HG03460 (cell line): ENCODE measurements at regions not wholly inside any gene's neighbourhood (a gene's known extent, or its start where the extent isn't known, plus 50 kb on each side); places are given as distances from the start of the nearest gene placed in this dataset.
A peak's percentile ranks its signal among the peaks of the same experiment; 100 is the strongest.

Experiments used
- ATAC-seq: cut with Tn5 transposase; IDR thresholded peaks from one replicate; pipeline ENCODE4 v1.9.1; 2021; ENCODE audit not compliant: unreplicated experiment

DNA sequence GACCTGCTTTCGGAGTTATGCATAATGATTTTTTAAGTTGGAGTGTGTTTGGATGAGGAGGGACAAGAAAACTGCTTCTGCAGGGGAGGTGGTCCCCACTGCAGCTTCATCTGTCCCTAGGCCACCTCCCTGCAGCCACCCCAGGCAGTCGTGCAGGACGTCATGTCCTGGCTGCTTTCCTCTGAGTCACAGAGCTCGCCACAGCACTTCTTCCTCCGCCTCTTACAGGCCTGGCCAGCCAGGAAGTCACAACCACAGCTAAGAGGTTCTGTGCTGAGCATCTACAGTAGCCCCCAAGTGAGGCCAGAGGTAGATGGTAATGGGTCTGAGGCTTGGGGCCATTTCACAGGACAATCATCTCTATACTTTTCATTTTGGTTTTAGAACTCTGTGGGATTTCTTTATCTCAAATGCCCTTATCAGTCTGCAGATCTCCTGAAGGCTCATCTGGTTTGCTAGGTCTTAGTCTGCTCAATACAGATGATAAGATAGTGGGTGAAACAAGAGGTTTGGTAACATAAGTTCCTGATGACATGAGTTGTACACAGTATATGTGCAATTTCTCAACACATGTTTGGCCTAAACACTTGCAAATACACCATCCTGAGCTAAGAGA, 106.4 kb downstream of the ARF6 start:
- peak; percentile 47 for ATAC-seq

DNA sequence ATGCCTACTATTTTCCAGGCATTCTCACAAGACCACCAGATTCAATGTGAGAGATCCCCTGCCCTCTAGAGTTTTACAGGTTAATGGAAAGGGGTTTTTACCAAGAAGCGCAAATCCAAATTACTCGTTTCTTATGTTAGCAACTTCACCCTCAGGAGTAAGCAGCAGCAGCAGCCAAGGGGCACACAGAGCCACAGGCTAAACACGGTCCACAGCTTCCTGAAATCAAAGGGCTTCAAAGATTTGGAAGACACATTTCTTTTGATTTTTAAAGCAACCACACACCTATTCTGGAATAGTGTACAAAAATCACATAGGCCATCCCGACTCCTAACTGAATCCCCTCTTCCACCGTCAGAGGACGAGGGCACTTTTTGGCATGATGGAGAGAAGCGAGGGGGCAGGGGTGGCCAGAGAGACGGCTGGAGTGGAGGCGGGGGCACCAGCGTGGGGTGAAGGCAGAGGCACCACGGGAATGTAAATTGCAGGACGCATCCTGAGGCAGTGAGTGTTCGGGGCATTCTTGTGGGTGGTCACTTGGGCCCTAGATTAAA, 107.0 kb downstream of the ARF6 start:
- ATAC-seq, result no peak

DNA sequence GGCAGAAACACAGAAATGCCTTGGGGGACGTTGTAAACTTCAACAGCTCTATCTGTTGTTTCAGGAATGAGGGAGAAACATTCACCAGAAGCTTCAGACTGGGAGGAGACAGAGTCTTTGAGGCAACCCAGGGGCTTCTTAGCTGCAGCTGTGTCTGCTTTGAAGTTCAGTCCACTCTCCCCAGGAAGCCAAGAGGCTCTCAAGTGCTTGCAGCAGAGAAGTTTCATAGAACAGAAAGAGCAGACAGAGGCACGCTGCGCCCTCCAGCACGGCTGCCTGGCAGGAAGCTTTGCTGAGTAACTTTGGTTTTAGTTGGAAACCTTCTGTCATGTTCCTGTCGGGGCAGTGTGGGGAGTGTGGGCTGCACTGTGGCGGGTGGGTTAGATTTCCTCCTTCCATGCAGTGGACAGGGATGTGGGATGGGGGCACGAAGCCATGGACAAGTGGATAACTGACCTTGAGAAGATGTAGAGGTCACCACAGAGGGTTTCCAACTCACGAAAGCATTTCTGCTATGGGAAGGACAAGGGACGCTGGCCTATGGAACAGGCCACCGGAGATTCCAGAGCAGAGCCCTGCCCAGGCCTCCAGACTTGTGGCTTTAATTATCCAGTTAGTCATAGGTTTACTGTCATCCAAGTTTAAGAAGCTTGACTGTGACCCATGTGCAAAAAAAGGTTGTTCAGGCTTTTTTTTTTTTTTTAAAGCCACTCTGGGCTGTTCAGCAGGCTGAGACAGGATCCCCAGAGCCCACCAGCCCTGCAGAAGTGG, 107.7 kb downstream of the ARF6 start:
- ATAC-seq, result peak; percentile 15

DNA sequence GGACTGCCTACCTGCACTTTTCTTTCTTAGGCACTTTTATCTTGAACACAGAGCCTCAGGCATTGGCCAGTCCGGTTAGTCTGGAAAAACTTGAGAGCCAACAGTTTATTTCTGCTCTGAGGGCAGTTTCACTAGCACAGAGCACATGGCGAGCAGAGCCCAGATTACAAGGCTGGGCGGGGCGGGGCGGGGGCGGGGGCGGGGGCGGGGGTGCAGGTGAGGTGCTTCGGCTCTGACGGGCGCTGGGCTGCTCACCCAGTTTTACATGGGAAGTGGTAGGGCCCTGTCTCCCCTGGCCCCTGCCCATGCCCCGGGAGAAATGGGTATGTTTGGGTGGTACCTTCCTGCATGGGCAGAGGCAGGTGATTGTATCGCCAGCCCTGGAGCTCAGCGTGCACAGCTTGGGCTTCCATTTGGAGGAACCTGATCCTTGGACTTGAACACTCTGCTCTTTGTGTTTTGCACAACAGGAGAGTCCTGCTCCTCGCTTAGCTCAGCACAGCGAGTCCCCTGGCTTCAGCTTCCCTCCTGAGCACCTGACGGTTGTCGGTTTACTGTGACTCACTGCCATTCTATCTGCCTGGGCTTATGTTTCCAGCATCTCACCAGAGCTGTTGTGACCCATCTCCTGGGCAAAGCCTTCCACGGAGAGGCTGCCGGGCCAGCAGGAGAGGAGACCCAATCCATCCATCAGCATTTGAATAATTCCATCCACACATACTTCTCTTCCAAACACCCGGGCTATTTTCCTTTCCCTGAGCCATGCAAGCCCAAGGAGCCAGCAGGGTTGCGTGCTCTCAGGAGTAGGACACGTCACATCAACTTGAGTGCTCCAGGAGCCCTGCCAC, 108.5 kb downstream of the ARF6 start:
- ATAC-seq, result peak; percentile 28

DNA sequence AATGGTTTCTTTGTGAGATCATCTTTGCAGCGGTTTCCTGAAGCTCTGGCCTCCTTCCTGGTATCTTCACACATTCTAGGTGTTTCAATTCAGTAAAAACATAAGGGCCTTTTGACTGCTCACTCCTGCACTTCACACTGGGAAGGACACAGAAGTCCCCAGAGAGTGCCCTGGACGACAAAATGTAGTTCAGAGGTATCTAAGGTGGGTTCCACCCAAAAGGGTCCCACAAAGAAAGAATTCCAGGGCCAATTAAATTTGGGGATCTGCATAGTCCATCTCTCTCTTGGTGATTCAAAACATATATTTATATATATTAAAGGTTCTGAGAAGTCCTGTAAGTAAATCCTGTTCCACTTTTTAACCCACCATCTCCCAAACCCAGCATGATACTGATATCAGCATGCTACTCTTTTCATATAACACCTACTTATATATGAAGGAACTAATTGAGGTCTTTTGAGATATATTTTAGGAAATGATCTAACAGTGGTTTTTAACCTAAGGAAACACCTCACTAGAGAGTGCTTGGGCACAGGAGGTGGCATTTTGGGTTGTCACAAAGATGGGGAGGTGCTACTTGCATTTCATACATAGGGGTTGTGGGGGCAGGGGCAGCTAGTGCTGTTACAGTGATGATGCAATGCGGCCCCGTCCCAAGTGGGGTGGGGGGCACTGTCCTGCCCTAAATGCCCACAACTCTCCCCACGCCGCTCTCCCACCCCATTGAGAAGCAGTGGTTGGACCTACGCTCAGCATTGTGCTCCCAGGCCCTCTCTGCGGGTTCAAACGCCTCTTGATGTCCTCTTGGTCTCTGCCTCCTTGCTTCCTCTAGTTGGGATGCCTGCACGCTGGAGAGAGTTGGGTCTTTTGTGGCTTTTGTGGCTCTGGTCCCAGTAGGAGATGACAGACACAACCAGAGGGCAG, 109.4 kb downstream of the ARF6 start:
- ATAC-seq, result peak; percentile 30

DNA sequence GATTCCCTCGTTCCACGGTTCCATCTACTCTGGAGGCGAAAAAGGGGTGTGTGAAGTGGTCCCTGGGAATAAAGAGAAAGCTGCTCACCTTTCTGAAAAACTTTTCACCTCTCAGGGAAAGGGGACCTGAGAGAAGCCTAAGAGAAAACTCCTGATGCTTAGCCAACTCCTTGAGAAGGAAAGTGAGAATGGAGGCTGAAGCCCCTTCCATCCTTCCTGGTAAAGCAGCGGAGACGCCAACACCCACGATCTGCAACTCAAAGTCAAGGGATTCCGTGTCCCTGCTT, 110.0 kb downstream of the ARF6 start:
- ATAC-seq, result no peak

DNA sequence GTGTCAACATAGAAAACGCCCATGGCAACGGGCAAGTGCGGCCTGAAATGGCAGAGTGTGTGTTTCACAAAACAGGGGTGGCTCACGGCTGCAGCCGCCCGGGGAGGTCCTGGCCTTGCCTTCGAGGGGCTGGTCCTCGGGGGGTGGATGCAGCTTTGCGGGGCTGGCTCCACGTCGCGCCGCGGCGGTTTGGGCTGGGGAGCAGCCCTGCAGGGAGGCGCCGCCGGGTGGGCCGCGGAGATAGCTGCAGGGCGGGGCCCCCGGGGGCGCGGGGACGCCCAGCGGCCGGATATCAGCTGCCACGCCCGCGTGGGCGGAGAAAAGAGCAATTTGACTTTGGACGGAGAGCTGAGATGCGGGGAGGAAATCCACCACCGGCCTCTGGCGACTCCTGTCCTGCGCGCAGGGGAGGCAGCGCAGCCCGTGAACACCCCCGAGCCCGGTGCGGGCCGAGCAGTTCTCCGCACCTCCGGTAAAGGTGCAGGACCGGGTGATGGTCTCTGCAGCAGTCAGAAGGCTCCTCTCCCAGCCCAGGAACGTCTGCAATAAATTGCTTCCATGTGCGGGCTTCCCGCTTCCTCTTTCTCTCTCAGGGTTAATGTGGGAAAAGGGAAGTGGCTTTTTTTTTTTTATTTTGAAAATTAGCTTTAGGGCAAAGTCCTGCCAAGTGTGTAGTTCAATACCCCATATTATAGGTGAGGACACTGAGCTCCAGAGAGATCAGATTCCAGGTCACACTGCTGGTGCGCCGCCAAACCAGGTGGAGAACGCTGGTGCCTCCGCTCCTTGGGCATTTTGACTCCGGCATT, 110.5 kb downstream of the ARF6 start:
- peak; percentile 38 for ATAC-seq

DNA sequence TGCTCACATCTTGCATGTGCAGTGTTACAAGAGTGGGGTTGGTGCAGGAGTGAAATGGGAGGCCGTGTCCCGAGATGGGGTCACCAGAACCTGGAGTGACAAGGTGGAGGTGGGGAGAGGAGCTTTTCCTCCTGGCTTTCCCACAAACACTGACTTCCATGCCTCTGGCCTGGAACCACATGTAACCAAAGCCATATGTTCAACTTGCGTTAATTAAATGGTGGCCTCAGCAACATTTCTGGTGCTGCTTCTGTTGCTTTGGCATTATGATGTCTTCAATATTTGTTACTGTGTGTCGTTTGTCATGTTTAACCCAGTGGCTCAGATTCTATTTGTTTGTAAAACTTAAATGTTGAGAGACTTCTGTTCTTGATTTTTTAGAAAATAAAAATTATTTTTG, 110.2 kb downstream of the VCPKMT start:
- ATAC-seq, result no peak

DNA sequence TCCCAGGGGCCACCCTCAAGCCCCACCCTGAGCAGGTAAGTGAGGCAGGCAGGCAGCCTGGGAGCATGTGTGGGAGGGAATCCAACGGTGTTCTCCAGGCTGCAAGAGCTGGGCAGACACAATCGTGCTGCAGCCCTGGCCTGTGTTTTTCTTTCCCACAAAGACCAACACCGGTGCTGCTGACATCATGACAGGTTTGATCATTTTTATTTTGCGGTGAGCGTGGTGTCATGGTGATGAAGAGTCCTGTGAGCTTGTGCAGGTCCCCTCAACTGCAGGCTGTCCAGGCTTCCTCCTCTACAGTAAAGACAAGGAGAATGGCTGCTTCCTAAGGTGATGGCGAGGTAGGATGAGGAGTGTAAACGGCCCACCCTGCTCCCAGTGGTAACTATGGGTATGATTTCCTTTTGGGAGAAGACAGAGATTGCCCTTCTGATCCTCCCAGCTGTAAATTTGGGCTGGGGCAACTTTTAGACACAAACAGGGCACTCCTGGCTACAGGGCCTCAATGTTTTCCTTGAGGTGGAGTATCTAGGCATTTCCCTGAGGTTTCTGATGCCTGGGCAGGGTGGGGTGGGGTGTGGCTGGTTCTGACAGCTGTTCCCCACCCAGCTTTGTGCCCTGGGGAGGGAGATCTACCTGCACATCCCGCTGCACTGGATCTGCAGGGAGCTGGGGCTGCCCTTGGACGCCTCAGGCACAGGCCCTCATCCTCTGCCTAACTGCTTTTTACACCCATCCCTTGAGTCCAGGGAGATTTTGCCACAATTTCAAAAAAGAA, 109.1 kb downstream of the VCPKMT start:
- ATAC-seq, result no peak

DNA sequence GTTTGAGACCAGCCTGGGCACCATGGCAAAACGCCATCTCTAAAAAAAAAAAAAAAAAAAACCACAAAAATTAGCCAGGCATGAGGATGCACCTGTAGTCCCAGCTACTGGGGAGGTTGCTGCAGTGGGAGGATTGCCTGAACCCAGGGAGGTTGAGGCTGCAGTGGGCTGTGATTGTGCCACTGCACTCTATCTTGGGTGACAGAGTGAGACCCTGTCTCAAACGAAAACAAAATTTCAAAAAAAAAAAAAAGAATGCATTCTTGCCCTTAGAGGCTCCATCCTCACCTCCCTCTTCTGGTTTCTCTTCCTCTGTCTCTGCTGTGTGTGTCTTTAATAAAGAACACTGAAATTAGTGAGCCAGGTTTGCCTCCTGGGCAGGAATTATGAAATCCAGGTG, 107.8 kb downstream of the VCPKMT start:
- no peak for ATAC-seq

DNA sequence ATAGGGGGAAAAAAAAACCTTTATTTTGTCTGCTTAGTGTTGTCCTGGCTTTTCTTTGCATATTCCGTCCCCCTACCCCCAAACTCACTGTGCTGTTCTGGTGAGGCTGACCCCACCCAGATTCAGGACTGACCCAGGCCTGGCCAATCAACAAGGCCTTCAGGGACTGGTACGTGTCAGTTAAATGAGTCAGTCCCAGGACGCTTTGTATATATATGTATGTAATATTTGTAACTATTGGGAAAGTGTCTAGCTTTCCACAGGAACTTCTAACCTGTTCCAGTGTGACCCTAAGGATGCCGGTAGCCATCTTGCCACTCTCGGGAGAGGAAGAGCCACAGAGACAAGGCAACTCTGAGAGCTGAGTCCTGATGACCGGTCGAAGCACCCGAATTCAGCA, 107.4 kb downstream of the VCPKMT start:
- no peak for ATAC-seq

DNA sequence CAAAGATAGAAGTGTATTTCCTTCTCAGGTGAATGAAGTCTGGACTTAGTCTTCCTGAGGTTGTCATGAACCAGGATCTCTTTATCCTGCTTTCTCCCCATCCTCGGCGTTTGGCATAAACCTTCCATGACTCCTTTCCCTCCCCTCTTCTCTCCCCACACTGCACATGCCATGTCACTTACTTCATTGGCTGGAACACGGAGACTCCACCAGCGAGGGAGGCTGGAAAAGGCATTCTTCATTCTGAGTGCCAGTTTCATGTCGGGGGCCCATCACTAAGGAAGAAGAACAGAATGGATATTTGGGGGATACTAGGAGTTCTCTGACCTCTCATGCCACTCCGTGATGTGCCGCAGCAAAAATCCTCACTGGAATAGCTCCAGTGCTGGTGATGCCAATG, 105.6 kb downstream of the VCPKMT start:
- no peak for ATAC-seq

DNA sequence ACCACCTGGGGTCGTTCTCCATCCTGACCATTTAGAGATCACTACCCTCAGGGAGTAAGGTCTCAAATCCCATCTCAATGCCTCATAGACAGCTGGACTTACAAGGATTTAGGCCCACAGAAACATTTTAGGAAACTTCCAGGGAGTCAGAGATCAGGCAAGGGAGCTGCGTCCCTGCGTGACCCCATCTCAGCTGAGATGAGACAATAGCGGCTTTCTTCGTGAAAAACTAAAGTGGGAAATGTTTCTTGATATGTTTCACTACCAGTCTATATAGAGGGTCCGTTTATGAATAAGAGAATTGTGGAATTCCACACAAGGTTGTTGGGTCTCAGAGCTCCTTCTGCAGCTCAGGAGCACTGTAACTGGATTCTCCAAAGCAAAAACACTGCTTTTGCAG, 105.1 kb downstream of the VCPKMT start:
- no peak for ATAC-seq

DNA sequence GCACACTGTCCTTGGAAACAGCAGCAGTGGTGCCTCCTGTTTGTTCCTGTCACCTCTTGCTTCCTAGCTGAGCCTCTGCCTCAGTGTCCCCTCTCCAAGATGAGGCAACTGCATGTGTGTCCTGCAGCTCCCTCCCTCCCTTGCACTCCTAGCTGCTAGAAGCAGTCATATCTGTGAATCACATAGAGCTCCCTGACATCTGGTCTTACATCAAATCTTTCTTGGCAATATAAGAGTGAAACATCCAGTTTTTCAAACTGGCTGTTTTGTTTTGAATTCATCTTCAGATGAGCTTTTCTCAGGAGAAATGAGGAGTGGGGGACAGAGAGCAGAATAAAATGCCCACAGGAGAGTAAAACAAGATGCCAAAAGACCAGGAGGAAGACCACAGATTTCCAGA, 103.7 kb downstream of the VCPKMT start:
- ATAC-seq, result no peak

DNA sequence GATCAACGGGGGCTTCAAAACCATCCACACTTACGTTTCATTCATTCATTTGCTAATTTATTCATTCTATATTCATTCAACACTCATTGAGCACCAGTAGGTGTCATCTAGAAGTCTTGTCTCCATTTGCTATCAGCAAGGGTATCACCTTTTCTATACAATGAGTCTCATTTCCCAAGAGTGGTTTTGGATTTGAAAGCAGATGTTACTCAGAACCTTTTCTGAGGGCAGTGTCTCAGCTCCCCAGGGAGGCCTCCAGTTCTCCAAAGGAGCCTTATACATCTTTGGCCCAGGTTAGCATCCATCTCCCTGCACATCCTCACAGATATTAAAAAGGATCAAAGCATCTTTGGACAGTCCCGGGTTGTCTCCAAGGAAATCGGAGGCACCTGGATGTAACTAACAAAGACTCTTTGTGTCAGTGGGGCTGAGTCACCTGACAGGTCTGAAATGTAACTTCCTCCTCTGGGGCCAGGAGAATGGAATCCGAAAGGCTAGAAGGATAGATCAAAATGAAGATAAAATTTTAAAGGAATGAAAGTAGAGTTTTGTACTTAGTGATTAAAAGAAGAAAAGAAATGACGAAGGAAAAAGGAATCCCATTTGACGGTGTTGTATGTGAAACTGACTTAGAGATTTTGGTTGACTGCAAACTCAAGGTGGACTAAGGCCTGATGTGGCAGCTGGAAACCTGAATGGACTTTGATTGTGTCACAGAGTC, 103.0 kb downstream of the VCPKMT start:
- ATAC-seq, result no peak

DNA sequence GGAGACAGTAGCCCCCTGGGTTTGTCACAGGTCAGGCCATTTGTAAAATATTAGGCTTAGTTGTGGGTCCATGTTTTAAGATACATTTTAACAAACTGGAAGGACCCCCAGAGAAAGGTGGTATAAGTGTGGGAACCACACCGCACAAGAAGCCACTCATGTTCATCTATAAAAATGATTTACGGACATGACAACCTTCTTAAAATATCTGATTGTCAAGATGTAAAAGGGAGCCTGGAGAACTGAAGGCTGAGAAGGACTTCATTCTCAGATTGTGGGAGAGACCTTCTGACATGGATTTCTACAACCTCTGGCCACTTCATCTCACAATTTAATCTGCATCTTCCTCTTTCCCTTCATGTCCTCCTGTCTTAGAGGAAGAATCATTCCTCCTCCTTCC, 102.4 kb downstream of the VCPKMT start:
- ATAC-seq, result no peak

DNA sequence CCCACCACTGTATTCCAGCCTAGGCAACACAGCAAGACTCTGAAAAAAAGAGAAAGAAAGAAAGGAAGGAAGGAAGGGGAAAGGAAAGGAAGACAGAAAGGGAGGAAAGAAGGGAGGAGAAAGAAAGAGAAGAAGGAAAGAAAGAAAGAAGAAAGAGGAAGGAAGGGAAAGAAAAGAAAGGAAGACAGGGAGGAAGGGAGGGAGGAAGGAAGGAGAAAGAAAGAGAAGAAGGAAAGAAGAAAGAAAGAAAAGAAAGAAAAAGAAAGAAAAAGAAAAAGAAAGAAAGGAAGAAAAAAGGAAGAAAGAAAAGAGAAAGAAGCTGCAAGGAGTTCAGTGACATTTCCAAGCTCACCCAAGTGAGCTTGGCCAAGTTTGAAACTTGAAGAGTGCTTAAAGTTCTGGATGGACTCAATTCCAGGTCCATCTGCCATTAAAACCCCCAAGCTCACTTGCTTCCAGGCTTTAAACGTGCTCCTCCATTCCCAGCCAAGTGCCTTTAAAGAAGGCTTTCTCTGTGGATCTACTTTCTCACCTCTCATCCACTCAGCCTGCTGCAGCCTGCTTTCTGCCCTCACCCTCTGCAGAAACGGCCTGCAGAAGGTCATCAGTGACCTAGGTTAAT, 101.5 kb downstream of the VCPKMT start:
- ATAC-seq, result no peak

DNA sequence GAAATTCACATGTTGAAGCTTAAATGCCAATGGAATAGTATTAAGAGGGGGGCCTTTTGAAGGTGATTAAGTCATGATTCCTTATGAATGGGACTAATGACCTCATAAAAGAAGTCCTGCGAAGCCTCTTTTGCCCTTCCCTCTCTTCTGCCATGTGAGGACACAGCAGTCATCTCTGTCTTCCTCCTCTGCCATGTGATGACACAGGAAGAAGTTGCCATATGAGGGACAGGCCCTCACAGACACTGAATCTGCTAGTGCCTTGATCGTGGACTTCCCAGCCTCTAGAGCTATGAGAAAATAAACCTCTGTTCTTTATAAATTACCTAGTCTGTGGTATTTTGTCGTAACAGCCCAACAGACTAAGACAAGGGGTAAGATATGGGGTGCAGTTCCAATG, 100.7 kb downstream of the VCPKMT start:
- ATAC-seq, result no peak
